ENCODE measurements at regions not wholly inside any gene's neighbourhood (a gene's known extent, or its start where the extent isn't known, plus 50 kb on each side); places are given as distances from the start of the nearest gene placed in this dataset.

DNA sequence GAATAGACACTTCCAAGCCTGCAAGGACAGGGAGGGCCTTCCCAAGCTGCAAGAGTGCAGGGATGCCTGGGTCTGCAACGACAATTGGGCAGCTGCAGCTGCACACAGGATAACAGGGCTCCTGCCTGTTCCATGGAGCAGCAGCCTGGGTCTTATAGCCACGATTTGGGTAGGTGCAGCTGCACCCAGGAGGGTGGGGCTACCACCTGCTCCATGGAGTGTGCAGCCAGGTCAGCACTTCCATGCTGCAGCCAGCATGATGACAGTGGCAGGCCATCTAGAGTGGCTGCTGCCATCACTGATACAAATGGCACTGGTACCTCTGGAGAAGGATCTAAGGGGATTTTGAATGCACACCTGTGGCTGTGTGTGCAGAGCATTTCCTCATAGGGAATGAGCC, 528.5 kb downstream of the DSC3 start:
- no peak for DNase-seq

DNA sequence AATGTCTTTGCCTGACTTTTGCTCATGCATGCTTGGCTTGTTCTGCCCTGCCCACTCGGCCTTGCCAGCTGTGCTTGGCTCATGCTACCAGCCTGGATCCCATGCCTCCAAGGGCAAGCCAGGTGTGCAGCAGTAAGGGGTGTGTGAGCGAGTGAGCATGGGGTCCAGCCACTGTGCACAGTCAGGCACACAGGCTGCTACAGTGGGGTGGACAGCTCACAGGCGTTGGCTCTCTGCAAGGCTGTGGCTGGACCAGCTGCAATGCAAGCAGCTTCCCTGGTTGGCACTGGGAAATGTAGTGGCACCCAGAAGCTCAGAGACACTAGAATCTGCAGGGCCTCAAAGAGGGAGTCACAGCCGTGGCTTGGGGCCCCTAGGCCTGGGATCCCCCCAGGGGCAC, 529.7 kb downstream of the DSC3 start:
- DNase-seq, result no peak

DNA sequence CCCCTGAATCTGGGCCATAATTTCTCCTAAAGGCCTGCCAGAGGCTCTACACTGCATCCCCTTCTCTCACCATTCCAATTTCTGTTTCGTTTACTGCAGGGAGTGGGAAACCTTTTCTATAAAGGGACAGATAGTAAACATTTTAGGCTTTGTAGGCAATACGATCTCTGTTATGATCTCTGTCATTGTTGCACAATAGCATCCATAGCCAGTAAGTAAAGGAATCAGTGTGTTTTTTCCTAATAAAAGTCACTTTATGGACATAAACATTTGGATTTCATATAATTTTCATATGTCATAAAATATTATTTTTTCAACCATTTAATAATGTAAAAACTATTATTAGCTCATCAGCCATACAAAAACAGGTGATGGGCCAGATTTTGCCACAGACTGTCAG, 531.7 kb downstream of the DSC3 start:
- DNase-seq, result no peak

DNA sequence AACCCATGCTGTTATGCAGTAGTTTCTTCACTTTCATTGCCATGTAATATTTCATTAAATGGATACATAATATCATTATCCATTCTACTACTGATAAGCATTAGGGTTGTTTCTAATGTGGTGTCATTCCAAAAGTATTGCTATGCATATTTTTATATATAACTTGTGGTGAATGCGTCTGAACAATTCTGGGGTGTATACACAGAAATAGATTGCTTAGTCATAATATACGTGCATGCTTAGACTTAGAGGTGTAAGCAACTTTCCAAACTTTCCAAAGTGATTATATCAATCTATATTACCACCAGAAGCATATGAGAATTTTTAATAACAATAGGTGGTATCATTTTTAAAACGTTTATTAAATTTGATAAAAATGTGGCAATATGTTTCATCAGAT, 540.9 kb downstream of the DSC3 start:
- DNase-seq, result no peak

DNA sequence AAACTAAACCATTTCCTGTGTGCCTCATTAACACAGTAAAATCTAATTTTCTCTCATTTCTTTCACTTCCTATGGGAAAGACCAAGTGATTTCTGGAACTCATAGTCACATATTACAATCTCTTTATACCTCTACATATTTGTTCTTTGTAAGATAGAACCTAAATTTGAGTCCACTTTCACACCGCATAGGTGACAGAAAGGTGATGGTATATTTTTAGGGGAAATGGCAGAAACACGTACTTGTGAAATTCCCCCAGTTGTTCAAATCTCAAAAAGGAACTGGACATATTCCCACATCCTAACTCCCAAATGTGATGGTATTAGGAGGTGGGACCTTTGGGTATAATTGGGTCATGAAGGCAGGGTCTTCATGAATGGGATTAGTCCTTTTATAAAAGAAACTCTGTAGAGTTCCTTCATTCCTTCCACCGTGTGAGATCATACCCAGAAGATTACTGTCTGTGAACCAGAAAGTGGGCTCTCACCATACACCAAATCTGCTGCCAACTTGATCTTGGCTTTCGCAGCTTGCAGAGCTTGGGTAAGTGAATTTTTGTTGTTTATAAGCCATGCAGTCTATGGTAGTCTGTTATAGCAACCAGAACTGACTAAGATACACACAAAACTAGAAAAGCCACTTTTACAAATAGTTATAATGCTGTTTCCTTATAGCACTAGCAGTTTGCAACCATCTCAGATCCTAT, 542.1 kb downstream of the DSC3 start:
- DNase-seq, result no peak

DNA sequence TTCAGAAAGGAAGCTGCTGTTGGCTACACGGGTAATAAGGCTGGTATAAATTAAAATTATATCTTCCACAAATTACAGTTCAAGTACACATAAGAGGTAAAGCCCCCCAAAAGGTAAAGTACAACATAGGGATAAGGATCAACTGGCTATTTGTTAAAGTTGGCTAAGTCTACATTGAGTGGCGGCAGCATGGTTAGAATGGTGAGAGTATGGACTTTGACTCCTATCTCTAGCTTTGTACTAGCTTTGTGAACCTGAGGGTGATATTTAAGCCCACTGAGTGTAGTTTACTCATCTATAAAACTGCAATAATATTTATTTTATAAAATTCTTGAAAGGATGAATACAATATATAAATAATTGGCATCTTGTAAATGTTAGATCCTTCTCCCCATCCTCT, 542.8 kb downstream of the DSC3 start:
- DNase-seq, result no peak

DNA sequence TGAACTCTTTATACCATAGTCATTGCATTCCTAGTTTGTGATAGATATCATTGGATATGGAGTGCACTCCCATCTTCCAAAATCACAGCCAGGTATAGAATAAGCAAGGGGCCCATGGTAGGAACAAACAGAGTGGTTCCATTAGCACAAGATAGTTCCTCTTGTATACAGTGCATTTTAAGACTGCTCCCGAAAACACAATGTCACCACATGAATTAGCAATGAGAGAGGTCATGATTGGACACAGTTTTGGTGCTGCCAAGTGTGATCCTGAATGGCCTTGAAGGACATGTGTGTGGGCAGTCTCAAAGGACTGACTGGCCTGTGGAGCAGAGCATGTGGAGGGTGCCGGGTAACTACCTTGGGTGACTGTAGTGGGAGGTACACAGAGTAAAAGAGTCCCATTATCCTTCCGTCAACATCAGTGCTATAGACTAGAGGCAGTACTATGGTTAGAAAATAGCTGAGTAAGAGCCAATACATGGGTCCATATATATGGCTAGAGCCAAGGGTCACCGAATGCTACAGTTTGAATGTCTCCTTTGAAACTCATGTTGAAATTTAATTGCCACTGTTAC, 549.9 kb downstream of the DSC3 start:
- DNase-seq, result no peak

DNA sequence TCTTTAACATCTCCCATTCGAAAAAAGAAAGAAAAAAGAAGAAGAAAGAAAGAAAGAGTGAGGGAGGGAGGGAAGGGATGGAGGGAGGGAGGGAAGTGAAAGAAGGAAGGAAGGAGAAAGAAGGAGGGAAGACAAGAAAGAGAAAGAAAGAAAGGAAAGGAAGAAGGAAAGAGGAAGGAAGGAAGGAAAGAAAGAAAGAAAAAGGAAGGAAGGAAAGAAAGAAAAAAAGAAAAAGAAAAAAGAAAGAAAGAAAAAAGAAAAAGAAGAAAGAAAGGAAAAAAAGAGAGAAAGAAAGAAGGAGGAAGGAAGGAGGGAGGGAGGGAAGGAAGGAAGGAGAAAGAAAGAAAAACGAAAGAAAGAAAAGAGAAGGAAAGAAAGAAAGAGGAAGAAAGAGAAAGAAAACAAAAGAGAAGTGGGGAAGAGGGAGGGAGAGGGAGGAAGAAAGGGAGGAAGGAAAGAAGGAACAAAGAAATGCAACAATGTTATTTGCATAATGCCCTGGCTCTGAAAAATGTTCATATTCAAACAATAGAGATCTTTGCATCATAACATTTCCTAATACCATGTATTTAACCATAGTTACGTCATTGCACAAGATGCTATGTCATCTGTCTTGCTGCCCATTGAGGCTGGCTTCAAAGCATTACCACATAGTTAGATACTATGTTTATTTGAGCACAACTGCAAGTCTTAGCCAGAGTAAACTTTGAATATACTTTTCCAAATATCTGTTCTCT, 550.6 kb downstream of the DSC3 start:
- no peak for DNase-seq

DNA sequence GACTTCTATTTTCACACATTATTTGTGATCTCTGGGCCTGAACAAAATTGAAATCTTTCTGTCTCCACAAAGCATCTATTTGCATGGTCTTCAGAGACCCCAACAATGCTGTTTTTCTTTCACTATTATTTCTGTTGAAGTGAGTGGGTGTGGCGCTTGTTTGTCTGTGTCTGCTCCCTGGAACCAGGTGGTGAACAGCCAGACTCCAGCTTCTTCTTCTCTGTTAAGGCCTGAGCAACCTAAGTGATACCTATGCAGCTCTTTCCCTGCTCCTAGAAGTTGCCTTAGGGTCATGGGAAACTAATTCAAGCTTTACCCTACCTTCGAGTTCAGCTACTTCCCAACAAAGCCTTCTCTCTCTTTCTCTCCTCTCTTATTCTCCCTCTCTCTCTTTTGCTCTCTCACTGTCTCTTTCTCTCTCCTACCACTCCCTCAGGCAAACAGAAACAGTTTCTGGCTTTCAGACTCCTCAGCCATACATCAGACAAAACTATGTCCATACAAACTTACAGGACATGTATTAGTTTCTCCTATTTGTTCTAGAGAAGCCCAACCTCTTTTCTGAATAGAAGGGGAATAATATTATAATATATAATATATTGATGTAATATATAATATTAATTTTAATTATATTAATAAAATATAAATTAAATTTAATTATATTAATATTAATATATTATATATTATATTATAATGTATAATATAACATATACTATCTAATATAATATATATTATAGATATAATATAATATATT, 552.5 kb downstream of the DSC3 start:
- DNase-seq, result no peak

DNA sequence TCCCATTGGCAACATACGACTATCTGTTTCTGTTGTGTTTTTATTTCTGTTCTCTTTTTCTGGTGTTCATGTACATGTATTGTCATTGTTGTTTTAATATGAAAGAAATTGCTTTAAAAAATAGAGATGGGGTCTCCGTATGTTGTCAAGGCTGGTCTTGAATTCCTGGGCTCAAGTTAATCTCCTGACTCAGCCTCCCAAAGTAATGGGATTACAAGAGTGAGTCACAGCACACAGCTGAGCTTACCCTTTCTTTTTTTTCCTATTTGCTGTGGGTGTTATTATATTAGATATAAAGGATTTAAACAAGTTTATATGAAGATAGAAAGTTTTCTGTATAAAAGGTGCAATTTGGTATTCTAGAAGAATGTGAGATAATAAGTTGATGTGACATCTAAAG, 554.6 kb downstream of the DSC3 start:
- DNase-seq, result no peak

DNA sequence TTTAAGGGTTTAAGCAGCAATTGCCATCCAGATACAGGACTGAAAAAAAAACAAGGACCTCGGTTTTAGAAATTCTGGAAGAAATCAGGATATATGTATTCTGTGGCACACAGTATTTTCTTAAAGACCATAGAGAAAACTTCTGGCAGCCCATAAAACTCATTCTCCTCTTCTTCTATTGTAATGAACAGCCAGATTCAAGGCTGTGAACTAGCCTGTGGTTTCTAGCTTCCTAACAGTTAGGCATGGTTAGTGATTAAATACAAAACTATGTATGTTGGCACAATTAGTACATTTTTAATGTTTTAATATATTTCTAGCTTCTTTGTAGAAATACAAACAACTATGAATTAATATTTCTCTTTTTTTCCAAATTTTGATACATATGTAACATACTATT, 555.7 kb downstream of the DSC3 start:
- DNase-seq, result no peak

DNA sequence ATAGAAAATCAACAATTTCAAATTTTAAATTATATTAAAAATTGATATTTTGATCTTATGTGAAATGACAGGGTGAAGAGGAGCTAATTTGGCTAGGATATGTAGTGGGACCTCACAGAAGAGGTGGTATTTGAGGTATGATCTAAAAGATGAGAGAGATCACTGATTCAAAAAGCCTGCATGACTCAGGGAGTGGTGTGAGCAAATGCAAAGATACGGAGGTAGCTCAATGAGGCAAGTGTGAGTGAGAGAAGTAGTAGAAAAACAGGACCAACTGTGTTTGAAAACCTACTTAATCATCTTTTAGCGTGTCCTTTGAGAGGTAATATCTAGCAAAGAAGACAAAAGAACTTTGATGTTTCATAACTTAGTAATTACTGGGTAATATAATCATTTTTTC, 557.5 kb downstream of the DSC3 start:
- no peak for DNase-seq

DNA sequence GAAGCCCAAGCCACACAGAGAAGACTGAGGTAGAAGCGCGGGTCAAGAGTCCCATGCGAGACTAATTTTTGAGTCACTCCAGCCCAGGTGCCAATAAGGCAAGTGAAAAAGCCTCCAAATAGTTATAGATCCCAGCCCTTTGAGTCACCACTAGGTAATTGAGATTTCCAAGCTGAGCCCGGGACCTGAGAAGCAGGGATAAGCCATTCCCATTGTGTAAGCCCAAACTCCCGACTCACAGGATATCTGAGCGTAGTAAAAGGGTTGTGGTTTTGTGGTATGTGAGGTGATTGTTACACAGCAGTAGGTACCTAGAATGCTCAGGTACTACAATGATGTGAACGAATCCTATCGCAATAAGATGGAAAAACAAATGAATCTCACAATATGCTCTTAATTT, 560.7 kb downstream of the DSC3 start:
- DNase-seq, result no peak

DNA sequence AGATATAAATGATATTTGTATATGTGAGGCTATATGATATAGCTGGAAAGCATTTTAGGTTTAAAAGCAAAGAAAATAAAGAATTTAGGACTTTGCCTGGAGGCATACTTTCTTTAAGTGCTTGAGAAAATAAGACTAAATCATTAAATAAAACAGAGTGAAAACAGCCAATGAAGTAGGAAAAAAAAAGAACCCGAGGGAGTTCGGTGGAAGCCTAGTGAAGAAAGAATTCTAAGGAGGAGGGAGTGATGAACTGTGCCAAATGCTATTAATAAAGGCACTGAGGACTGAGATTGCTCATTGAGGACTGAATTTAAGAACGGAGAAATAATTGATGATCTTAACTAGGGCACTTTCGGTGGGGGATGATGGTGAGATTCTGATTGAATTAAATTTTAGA, 573.5 kb downstream of the DSC3 start:
- DNase-seq, result peak; percentile 32

DNA sequence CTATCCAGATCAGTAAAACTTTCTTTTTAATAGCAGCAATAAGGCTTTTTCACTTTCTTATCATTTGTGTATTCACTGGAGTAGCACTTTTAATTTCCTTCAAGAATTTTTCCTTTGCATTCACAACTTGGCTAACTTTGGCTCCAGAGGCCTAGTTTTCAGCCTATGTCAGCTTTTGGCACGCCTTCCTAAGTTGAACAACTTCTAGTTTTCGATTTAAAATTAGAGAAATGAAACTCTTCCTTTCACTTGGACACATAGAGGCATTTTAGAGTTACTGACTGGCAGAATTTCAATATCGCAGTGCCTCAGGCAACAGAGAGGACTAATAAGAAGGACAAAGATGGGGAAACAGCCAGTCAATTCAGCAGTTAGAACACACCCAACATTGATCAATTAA, 577.4 kb downstream of the DSC3 start:
- DNase-seq, result no peak

DNA sequence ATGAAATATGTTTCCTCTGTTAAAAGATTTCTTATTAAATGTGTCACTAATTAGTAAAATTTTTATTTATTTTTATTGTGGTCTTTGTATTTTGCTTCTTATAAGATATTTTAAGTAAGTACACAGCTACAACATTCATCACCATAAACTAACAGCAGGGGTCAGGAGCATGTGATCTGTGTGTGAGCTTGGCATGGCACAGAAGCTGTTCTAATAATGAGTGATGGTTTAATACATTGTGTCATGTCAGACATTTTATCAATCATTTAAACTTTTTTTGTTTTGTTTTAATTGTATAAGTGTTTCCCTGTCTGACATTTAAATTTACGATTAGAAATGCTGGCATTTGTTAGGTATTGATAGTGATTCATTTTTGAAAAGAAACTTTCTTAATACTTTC, 585.4 kb downstream of the DSC3 start:
- no peak for DNase-seq

DNA sequence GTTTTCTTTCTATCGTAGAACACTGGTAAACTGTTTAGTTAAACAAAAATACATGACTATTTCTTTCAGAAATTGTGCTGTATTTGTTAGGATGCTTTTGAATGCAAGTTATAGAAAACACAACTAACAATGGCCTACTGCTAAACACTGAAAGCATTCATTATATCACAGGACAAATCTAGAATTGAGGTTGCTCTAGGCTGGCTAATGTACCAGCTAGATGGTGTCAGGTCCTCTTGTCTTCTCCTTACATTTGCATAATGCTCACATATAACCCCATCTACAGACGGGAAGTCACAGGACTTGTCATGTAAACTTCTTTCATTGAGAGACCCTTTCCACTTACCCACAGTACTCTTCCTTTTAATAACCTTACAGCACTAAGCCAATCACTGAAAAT, 586.8 kb downstream of the DSC3 start:
- DNase-seq, result no peak

DNA sequence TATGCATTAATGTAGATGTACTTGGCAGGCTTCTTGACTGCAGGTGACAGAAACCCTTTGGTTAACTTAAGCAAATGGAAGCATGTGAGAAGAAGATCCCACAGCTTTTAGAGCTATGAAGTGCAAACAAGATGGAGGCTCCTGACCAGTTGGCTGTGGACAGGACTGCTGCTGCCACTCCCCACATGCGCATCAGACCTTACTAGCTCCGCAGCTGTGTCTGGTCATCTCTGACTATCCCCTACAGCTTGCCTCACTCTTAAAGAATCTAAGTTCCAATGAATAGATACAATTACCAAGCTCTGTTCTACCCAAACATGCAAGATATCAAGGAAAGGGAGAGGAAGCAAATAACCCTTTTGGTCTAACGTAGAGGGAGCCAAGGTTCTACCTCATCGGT, 587.6 kb downstream of the DSC3 start:
- DNase-seq, result no peak

DNA sequence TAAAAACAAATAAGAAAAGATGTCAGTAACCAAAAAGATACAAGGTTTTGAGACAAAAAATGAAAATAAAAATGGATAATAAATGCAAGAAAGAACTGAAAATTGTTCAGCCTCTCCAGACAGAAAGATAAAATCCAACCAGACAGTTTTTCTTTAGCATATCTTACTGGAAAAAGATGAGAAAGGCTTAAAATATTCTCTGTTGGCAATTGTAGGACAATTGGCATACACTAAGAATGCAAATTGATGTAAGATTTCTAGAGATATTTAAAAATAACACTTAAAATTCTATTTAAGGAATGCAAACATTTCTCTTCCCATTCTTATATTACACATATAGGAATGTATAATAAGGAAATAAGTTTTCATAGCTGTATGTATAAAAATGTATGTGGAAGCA, 590.6 kb downstream of the DSC3 start:
- DNase-seq, result no peak

DNA sequence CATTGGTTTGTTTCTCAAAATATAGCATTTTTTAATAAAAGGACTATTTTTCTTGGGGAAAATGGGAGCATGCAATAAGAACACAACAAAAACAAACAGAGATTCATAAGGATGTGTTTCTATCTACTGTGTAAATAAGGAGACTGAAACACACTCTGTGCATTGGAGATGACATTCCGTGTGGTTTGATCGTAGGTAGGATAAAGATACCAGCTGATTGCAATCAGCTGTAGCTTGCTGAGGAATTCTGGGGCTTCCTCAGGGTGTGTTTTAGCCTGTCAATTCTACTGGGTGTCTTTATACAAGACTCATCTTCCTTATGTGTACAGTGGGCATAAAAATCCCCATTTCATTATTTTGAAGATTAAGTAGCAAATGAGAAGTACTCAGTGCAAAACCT, 591.6 kb downstream of the DSC3 start:
- no peak for DNase-seq

DNA sequence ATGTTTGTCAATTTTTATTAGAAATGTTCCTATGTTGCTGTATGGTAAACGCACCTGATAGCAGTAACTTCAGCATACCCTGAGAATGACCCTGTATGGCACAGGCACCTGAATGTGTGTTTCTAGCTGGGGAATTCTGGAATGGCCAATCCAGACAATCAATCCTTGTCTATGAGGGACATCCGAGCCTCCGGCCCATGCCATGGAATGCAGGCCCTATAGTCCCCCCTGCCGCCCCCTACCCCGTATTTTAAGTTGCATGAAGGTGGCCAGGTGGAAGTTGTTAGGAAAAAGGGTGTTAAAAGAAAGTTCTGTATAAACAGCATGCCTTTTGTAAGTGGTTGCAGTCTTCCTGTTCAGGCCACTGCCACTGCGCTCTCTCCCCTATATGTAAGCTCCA, 595.9 kb downstream of the DSC3 start:
- no peak for DNase-seq

DNA sequence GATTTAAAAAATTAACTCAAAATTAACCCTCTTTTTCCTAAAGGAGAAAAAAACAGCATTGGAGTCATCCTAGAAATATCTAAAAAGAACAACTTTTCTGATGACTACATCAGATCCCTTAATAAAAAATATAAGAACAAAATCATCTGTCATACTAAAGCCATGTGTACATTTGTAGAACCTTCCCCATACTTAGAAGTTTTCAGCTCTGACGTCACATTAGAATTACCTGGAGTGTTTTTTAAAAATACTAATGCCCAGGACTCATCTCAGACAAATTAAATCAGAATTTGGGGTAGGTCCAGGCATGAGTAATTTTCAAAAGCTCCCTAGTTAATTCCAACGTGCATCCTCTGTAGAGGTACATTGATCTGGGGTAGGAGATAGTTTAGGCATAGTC, 598.0 kb downstream of the DSC3 start:
- DNase-seq, result no peak

DNA sequence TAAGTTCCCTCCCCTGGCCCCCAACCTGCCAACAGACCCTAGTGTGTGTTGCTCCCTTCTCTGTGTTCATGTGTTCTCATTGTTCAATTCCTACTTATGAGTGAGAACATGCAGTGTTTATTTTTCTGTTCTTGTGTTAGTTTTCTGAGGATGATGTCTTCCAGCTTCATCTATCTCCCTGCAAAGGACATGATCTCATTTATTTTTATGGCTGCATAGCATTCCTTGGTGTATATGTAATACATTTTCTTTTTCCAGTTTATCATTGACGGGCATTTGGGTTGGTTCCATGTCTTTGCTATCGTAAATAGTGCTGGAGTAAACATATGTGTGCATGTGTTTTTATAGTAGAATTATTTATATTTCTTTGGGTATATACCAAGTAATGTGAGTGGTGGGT, 602.2 kb downstream of the DSC3 start:
- no peak for DNase-seq

DNA sequence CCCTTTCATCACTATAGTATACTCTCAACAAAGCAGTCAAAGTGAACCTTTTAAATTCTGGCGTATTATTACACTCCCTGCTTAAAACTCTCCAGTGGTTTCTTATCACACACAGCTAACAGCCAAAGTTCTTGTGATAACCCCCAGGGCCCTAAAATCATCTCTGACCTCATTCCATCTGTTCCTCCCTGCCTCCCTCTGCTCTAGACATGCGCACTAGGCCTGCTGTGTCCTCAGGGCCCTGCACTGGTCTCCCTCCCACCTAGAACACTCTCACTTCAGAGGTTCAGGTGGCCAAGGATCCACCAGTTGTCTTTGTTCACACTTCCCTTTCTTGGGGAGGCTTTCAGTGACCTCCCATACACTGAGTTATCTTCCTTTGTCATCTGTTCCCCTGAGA, 603.4 kb downstream of the DSC3 start:
- DNase-seq, result no peak
